ENCODE measurements at regions not wholly inside any gene's neighbourhood (a gene's known extent, or its start where the extent isn't known, plus 50 kb on each side); places are given as distances from the start of the nearest gene placed in this dataset.
A peak's percentile ranks its signal among the peaks of the same experiment; 100 is the strongest.
"Not testable (repeated sequence)": the region's sequence is repeated elsewhere in the genome, so short reads cannot be mapped to it uniquely, and the experiment has no call there.

- DNase-seq (ENCODE audit: low read depth in 2 of 3, low spot score in 2 of 3), result no peak
Measured at GRCh38 chr13:70817576-70817975, 709.3 kb upstream of the KLHL1 start.

GRCh38 chr13:70816853-70817252, 708.6 kb upstream of the KLHL1 start:
- no peak for DNase-seq (ENCODE audit: low read depth in 2 of 3, low spot score in 2 of 3)

GRCh38 chr13:70814684-70815083, 706.4 kb upstream of the KLHL1 start:
- DNase-seq (ENCODE audit: low read depth in 2 of 3, low spot score in 2 of 3), result no peak

- no peak for DNase-seq (ENCODE audit: low read depth in 2 of 3, low spot score in 2 of 3)
Measured at GRCh38 chr13:70812481-70812880, 704.2 kb upstream of the KLHL1 start.

- no peak for DNase-seq (ENCODE audit: low read depth in 2 of 3, low spot score in 2 of 3)
Measured at GRCh38 chr13:70809588-70809987, 701.3 kb upstream of the KLHL1 start.

- DNase-seq (ENCODE audit: low read depth in 2 of 3, low spot score in 2 of 3), result no peak
Measured at GRCh38 chr13:70798385-70798784, 690.1 kb upstream of the KLHL1 start.

- peak in 2 of 3 donors; percentile 1 to 38 for DNase-seq (ENCODE audit: low read depth in 2 of 3, low spot score in 2 of 3)
Measured at GRCh38 chr13:70795484-70795883, 687.2 kb upstream of the KLHL1 start.

- no peak for DNase-seq (ENCODE audit: low read depth in 2 of 3, low spot score in 2 of 3)
Measured at GRCh38 chr13:70792121-70792520, 683.9 kb upstream of the KLHL1 start.

- no peak for DNase-seq (ENCODE audit: low read depth in 2 of 3, low spot score in 2 of 3)
Measured at GRCh38 chr13:70789751-70790150, 681.5 kb upstream of the KLHL1 start.

GRCh38 chr13:70788074-70788473, 679.8 kb upstream of the KLHL1 start:
- DNase-seq (ENCODE audit: low read depth in 2 of 3, low spot score in 2 of 3), result no peak

GRCh38 chr13:70784207-70784989, 676.1 kb upstream of the KLHL1 start:
- DNase-seq (ENCODE audit: low read depth in 2 of 3, low spot score in 2 of 3), result no peak

GRCh38 chr13:70769817-70770216, 661.6 kb upstream of the KLHL1 start:
- DNase-seq (ENCODE audit: low read depth in 2 of 3, low spot score in 2 of 3), result no peak

GRCh38 chr13:70758932-70759331, 650.7 kb upstream of the KLHL1 start:
- DNase-seq (ENCODE audit: low read depth in 2 of 3, low spot score in 2 of 3), result no peak

- DNase-seq (ENCODE audit: low read depth in 2 of 3, low spot score in 2 of 3), result no peak
Measured at GRCh38 chr13:70756088-70756487, 647.8 kb upstream of the KLHL1 start.

GRCh38 chr13:70755456-70755855, 647.2 kb upstream of the KLHL1 start:
- no peak for DNase-seq (ENCODE audit: low read depth in 2 of 3, low spot score in 2 of 3)

GRCh38 chr13:70747262-70747661, 639.0 kb upstream of the KLHL1 start:
- DNase-seq (ENCODE audit: low read depth in 2 of 3, low spot score in 2 of 3), result no peak

- not testable (repeated sequence) for DNase-seq (ENCODE audit: low read depth in 2 of 3, low spot score in 2 of 3)
Measured at GRCh38 chr13:70746469-70746868, 638.2 kb upstream of the KLHL1 start.

- no peak for DNase-seq (ENCODE audit: low read depth in 2 of 3, low spot score in 2 of 3)
Measured at GRCh38 chr13:70736622-70737317, 628.5 kb upstream of the KLHL1 start.

- DNase-seq (ENCODE audit: low read depth in 2 of 3, low spot score in 2 of 3), result no peak
Measured at GRCh38 chr13:70732611-70733010, 624.4 kb upstream of the KLHL1 start.

- no peak for DNase-seq (ENCODE audit: low read depth in 2 of 3, low spot score in 2 of 3)
Measured at GRCh38 chr13:70729369-70729768, 621.1 kb upstream of the KLHL1 start.

- peak in 2 of 3 donors; percentile 30 to 47 for DNase-seq (ENCODE audit: low read depth in 2 of 3, low spot score in 2 of 3)
Measured at GRCh38 chr13:70723732-70724131, 615.5 kb upstream of the KLHL1 start.

GRCh38 chr13:70720386-70720785, 612.1 kb upstream of the KLHL1 start:
- DNase-seq (ENCODE audit: low read depth in 2 of 3, low spot score in 2 of 3), result no peak

Measured in hematopoietic multipotent progenitor cell (in vitro differentiated cells).